Stimulated activated CD4-positive, alpha-beta T cell treated with anti-CD3 and anti-CD28 coated beads, Interleukin-12 subunit alpha, Interleukin-12 subunit beta, amount 100 ng/mL, for 4 hours (primary cell): ENCODE measurements at regions not wholly inside any gene's neighbourhood (a gene's known extent, or its start where the extent isn't known, plus 50 kb on each side); places are given as distances from the start of the nearest gene placed in this dataset.

Experiments used
- DNase-seq: peaks from one replicate; pipeline ENCODE4 v3.0.0-alpha.2; 2020

GRCh38 chr13:39942552-39943273 is 287.3 kb downstream of the COG6 start:
- peak; percentile 66 for DNase-seq

GRCh38 chr13:39943711-39944110 is 288.2 kb downstream of the COG6 start:
- no peak for DNase-seq

- DNase-seq = no peak
These were observed 289.8 kb downstream of the COG6 start for GRCh38 chr13:39945226-39945625.

- no peak for DNase-seq
These were observed 291.3 kb downstream of the COG6 start for GRCh38 chr13:39946769-39947168.

GRCh38 chr13:39951301-39951700 is 295.8 kb downstream of the COG6 start:
- no peak for DNase-seq

GRCh38 chr13:39952249-39953233 is 297.1 kb downstream of the COG6 start:
- DNase-seq = no peak

GRCh38 chr13:39954476-39954875 is 299.0 kb downstream of the COG6 start:
- no peak for DNase-seq

GRCh38 chr13:39955560-39955959 is 300.1 kb downstream of the COG6 start:
- no peak for DNase-seq

- DNase-seq = no peak
These were observed 300.6 kb downstream of the COG6 start for GRCh38 chr13:39956036-39956435.

GRCh38 chr13:39957868-39958677 is 302.6 kb downstream of the COG6 start:
- no peak for DNase-seq

GRCh38 chr13:39959497-39960144 is 304.2 kb downstream of the COG6 start:
- DNase-seq = no peak

- no peak for DNase-seq
These were observed 304.7 kb downstream of the COG6 start for GRCh38 chr13:39960191-39960590.

GRCh38 chr13:39961036-39961435 is 305.6 kb downstream of the COG6 start:
- no peak for DNase-seq

GRCh38 chr13:39963612-39964011 is 308.1 kb downstream of the COG6 start:
- DNase-seq = no peak

- DNase-seq = no peak
These were observed 309.8 kb downstream of the COG6 start for GRCh38 chr13:39965309-39965708.

- no peak for DNase-seq
These were observed 311.9 kb downstream of the COG6 start for GRCh38 chr13:39967199-39967959.

GRCh38 chr13:39968646-39969475 is 313.4 kb downstream of the COG6 start:
- no peak for DNase-seq

GRCh38 chr13:39970177-39970846 is 314.9 kb downstream of the COG6 start:
- DNase-seq = no peak

GRCh38 chr13:39971526-39971925 is 316.1 kb downstream of the COG6 start:
- no peak for DNase-seq

- no peak for DNase-seq
These were observed 321.0 kb downstream of the COG6 start for GRCh38 chr13:39976481-39976880.
